GM12878 (cell line): ENCODE measurements at regions not wholly inside any gene's neighbourhood (a gene's known extent, or its start where the extent isn't known, plus 50 kb on each side); places are given as distances from the start of the nearest gene placed in this dataset.
"Not testable (repeated sequence)": the region's sequence is repeated elsewhere in the genome, so short reads cannot be mapped to it uniquely, and the experiment has no call there.

Experiments
- ATAC-seq: fragments of 200-7000 bp; cut with Tn5 transposase; 3 replicates; pipeline ENCODE4 v1.9.1; 2020; ENCODE audit warnings: mild to moderate bottlenecking, moderate library complexity
- BruUV-seq: library from RNA; stranded (reverse); fragments of 400-500 nt; replicated peaks from 2 replicates; lab custom pipeline; 2021; lab: Mats Ljungman, UMichigan
- CTCF ChIA-PET: fragments of 300-600 bp; sonication (Branson Sonifier 250); formaldehyde crosslinking; extraction: SDS; loops from one replicate; lab custom pipeline; 2021; ENCODE audit warnings: inconsistent platforms; lab: Yijun Ruan, JAX
- POLR2A ChIA-PET: fragments of 350-600 bp; formaldehyde crosslinking; extraction: SDS; loops from one replicate; lab custom pipeline; 2021; ENCODE audit warnings: inconsistent platforms; lab: Charles Lee
- RAD21 ChIA-PET: fragments of 300-600 bp; sonication (Branson Sonifier 250); formaldehyde crosslinking; loops from one replicate; lab custom pipeline; 2023; ENCODE audit warnings: antibody characterized with exemption; ENCODE audit not compliant: unreplicated experiment; lab: Charles Lee
- SMC1A ChIA-PET: fragments of 300-600 bp; sonication (Branson Sonifier 250); formaldehyde crosslinking; loops from one replicate; lab custom pipeline; 2023; ENCODE audit not compliant: unreplicated experiment, uncharacterized antibody; lab: Charles Lee
- DNase-seq: peaks from one replicate; pipeline ENCODE4 v3.0.0-alpha.2; 2011; ENCODE audit warnings: low read depth, low spot score
- FAIRE-seq: peaks from 3 replicates; lab custom pipeline; 2011; peaks lifted over from hg19 to GRCh38; lab: Jason Lieb, UNC
- H2AFZ ChIP-seq: 2 replicates; pipeline ENCODE4 v1.6.0; 2011; ENCODE audit warnings: low read depth, low read length, control low read depth; ENCODE audit not compliant: control insufficient read depth
- H3K27ac ChIP-seq: 2 replicates; pipeline ENCODE4 v1.5.1; 2011; ENCODE audit warnings: control low read depth; ENCODE audit not compliant: control insufficient read depth, insufficient read depth
- H3K27me3 ChIP-seq, 2 experiments: replicated peaks in 1 of 2; 2 replicates each; pipeline versions ENCODE4 v1.6.0 to v1.6.1; 2011; ENCODE audit warnings: low read length in 1 of 2; ENCODE audit not compliant: control insufficient read depth in 2 of 2, insufficient read depth in 2 of 2
- H3K36me3 ChIP-seq, 2 experiments: 2 replicates each; pipeline ENCODE4 v1.5.1; 2011; ENCODE audit warnings: low read length in 1 of 2; ENCODE audit not compliant: control insufficient read depth in 2 of 2, insufficient read depth in 2 of 2
- H3K4me1 ChIP-seq: 2 replicates; pipeline ENCODE4 v1.6.1; 2011; ENCODE audit warnings: mild to moderate bottlenecking, low read length, moderate library complexity, mixed read lengths; ENCODE audit not compliant: control insufficient read depth, insufficient read depth
- H3K4me2 ChIP-seq: 2 replicates; pipeline ENCODE4 v1.6.0; 2011; ENCODE audit warnings: control low read depth; ENCODE audit not compliant: control insufficient read depth, insufficient read depth
- H3K4me3 ChIP-seq: fragments of 200-600 bp; sonication (generic); 2 replicates; pipeline ENCODE4 v1.5.1; 2016
- H3K79me2 ChIP-seq: 2 replicates; pipeline ENCODE4 v1.6.0; 2011; ENCODE audit warnings: low read length; ENCODE audit not compliant: control insufficient read depth, insufficient read depth
- H3K9ac ChIP-seq: 2 replicates; pipeline ENCODE4 v1.8.0; 2011; ENCODE audit warnings: low read length, control low read depth, mixed read lengths; ENCODE audit not compliant: control insufficient read depth, insufficient read depth
- H3K9me3 ChIP-seq: replicated peaks from 3 replicates; pipeline ENCODE4 v1.5.1; 2011; ENCODE audit warnings: mild to moderate bottlenecking, low read length; ENCODE audit not compliant: control insufficient read depth, insufficient read depth
- H4K20me1 ChIP-seq: 2 replicates; pipeline ENCODE4 v1.6.0; 2011; ENCODE audit not compliant: control insufficient read depth, insufficient read depth
- RFX5 ChIP-seq: IDR thresholded peaks from 2 replicates; pipeline ENCODE4 v1.6.1; 2011; ENCODE audit warnings: low read depth, low read length, improper control_type of control experiment
- WGBS: methylation state at CpG from one replicate; pipeline ENCODE4 v1.1.6; 2016; ENCODE audit warnings: low lambda C conversion rate; ENCODE audit not compliant: insufficient replicate concordance, insufficient coverage; ENCODE audit errors: missing lambda C conversion rate; 5-methylcytosine and 5-hydroxymethylcytosine counted together
- in situ Hi-C: fragments of 300-500 bp; cut with MboI; formaldehyde crosslinking; loops from 9 replicates; pipeline ENCODE4 v1.14.3; 2018; ENCODE audit warnings: mixed read lengths
- intact Hi-C: fragments of 100-400 bp; cut with micrococcal nuclease; formaldehyde crosslinking; loops from one replicate; pipeline ENCODE4 v1.14.2; 2022; ENCODE audit not compliant: unreplicated experiment
- TF ChIP-seq, protein P1 (sequence below): fragments of 450-650 bp; IDR thresholded peaks from 2 replicates; pipeline ENCODE4 v1.6.1; 2014; ENCODE audit warnings: mild to moderate bottlenecking

DNA sequence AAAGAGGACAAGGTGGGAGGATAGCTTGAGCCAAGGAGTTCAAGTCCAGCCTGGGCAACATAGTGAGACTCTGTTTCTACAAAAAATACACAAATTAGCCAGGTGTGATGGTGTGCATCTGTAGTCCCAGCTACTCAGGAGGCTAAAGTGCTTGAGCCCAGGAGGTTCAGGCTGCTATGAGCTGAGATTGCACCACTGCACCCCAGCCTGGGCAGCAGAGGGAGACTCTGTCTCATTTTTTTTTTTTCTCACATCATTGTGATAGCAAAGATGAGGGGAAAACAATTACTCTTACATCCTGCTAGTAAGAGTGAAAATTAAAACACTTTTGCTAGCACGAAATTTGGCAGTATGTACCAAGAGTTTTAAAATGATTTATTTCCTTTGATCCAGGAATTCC lies 463.7 kb downstream of the TMEM135 start:
- in situ Hi-C loops (no loop called here), intact Hi-C loops (no loop called here)
- Histone ChIP-seq H3K9me3 (no peaks in the 10 kb centered on the region), H3K27ac (no peak overlapping the region), H3K4me2 (no peak overlapping the region), H3K4me3 (no peak overlapping the region), H2AFZ (no peak overlapping the region), H3K9ac (no peak overlapping the region), H3K27me3 (no peaks in the 10 kb centered on the region), H3K4me1 (no peaks in the 10 kb centered on the region), H3K79me2 (no peaks in the 10 kb centered on the region), H3K36me3 (no peaks in the 10 kb centered on the region), H4K20me1 (no peaks in the 10 kb centered on the region)
- WGBS = 6% methylated on average over 1 of the region's 1 CpG
- no TSS peak for BruUV-seq
- SMC1A ChIA-PET = no interaction called here
- FAIRE-seq (no peak), ATAC-seq (no peak), DNase-seq (no peak)
- RAD21 ChIA-PET = no interaction called here
- CTCF ChIA-PET = no interaction called here
- TF ChIP-seq, protein P1, sequence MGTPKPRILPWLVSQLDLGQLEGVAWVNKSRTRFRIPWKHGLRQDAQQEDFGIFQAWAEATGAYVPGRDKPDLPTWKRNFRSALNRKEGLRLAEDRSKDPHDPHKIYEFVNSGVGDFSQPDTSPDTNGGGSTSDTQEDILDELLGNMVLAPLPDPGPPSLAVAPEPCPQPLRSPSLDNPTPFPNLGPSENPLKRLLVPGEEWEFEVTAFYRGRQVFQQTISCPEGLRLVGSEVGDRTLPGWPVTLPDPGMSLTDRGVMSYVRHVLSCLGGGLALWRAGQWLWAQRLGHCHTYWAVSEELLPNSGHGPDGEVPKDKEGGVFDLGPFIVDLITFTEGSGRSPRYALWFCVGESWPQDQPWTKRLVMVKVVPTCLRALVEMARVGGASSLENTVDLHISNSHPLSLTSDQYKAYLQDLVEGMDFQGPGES = no peak
- TF ChIP-seq RFX5 = no peak
- POLR2A ChIA-PET = no interaction called here

DNA sequence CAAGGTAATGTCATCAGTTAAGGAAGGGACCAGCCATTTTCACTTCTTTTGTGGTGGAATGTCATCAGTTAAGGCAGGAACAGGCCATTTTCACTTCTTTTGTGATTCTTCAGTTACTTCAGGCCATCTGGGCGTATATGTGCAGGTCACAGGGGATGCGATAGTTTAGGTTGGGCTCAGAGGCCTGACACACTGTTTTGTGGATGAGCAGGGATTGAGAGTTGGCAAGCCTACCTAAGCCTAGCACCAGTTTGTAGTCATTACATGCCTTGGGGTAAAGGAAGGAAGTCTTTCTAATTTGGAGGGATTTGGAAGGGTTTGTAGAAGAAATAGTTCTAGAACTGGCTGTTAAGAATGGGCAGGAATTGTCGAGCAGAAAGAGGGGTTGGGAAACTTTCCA lies 457.2 kb downstream of the TMEM135 start:
- WGBS = 39% methylated on average over 3 of the region's 3 CpGs

DNA sequence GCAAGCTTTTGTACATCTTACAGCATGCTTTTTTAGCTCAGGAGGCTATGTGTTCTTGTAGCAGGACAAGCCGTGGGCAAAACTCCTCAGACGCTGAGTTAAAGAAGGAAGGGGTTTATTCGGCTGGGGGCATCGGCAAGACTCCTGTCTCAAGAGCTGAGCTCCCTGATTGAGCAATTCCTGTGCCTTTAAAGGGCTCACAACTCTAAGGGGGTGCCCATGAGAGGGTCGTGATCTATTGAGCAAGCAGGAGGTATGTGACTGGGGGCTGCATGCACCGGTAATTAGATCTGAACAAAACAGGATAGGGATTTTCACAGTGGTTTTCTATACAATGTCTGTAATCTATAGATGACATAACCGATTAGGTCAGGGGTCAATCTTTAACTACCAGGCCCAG lies 456.3 kb downstream of the TMEM135 start:
- 37% methylated on average over 7 of the region's 7 CpGs for WGBS
- H3K9ac ChIP-seq, FAIRE-seq, H3K4me1 ChIP-seq, CTCF ChIA-PET, POLR2A ChIA-PET, H3K4me2 ChIP-seq, BruUV-seq, H3K4me3 ChIP-seq, H3K27me3 ChIP-seq, RAD21 ChIA-PET, H3K9me3 ChIP-seq, H2AFZ ChIP-seq, H4K20me1 ChIP-seq, DNase-seq, H3K36me3 ChIP-seq, in situ Hi-C loops, H3K79me2 ChIP-seq, intact Hi-C loops, H3K27ac ChIP-seq, ATAC-seq: not testable (repeated sequence)
- SMC1A ChIA-PET = interaction anchor here (0.6 kb wide), 1 partner anchor 259 kb away, joined by 3 read pairs; no protein-coding TSS in a partner anchor

More for the DNA sequence above, 457.2 kb downstream of the TMEM135 start:
- BruUV-seq, intact Hi-C loops, H3K27me3 ChIP-seq, H3K9ac ChIP-seq, FAIRE-seq, H3K79me2 ChIP-seq, H3K27ac ChIP-seq, H3K9me3 ChIP-seq, POLR2A ChIA-PET, in situ Hi-C loops, CTCF ChIA-PET, DNase-seq, H4K20me1 ChIP-seq, SMC1A ChIA-PET, H2AFZ ChIP-seq, H3K4me2 ChIP-seq, H3K4me1 ChIP-seq, H3K36me3 ChIP-seq, H3K4me3 ChIP-seq, RAD21 ChIA-PET, ATAC-seq: not testable (repeated sequence)
